Uterus (tissue), 2 donors: ENCODE measurements at regions not wholly inside any gene's neighbourhood (a gene's known extent, or its start where the extent isn't known, plus 50 kb on each side); places are given as distances from the start of the nearest gene placed in this dataset.

ENCODE experiments used
- POLR2A ChIP-seq, 2 donors: fragments of 450-650 bp; IDR thresholded peaks; one replicate each; pipeline ENCODE4 v1.6.1; 2016; ENCODE audit warnings: antibody characterized with exemption in 2 of 2, mild to moderate bottlenecking in 1 of 2, moderate library complexity in 1 of 2
- TF ChIP-seq, protein P1 (sequence below), 4 experiments: fragments of 200-600 bp in 2 of 4; fragments of 450-650 bp in 2 of 4; sonication (generic) in 2 of 4; IDR thresholded peaks; one replicate each; pipeline ENCODE4 v1.5.1; 2016 to 2019; ENCODE audit warnings: antibody characterized with exemption in 4 of 4, mild to moderate bottlenecking in 2 of 4, moderate library complexity in 1 of 4

DNA sequence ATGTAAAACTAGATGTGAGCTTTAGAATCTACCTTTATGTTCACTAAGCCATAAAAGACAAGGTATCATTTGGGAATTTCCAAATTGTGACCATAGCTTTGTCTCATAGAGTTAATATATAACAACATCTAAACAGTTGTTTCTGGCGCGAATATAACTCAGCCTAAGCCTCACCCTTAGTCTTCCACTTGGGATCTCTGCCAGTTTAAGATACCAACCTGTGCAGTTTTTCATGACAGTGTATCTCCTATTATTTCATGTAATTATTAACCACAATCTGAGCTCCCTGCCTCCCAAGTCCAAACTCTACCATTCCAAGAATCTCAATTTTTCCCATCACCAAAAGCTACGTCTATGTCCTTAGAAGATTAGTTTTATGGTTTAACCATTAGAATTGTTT is 572.5 kb upstream of the ISX start:
- TF ChIP-seq, protein P1, sequence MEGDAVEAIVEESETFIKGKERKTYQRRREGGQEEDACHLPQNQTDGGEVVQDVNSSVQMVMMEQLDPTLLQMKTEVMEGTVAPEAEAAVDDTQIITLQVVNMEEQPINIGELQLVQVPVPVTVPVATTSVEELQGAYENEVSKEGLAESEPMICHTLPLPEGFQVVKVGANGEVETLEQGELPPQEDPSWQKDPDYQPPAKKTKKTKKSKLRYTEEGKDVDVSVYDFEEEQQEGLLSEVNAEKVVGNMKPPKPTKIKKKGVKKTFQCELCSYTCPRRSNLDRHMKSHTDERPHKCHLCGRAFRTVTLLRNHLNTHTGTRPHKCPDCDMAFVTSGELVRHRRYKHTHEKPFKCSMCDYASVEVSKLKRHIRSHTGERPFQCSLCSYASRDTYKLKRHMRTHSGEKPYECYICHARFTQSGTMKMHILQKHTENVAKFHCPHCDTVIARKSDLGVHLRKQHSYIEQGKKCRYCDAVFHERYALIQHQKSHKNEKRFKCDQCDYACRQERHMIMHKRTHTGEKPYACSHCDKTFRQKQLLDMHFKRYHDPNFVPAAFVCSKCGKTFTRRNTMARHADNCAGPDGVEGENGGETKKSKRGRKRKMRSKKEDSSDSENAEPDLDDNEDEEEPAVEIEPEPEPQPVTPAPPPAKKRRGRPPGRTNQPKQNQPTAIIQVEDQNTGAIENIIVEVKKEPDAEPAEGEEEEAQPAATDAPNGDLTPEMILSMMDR (IDR thresholded peaks at IDR 0.05) = no peak
- no peak for TF ChIP-seq POLR2A (IDR thresholded peaks at IDR 0.05)
